ENCODE measurements at regions not wholly inside any gene's neighbourhood (a gene's known extent, or its start where the extent isn't known, plus 50 kb on each side); places are given as distances from the start of the nearest gene placed in this dataset.

DNA sequence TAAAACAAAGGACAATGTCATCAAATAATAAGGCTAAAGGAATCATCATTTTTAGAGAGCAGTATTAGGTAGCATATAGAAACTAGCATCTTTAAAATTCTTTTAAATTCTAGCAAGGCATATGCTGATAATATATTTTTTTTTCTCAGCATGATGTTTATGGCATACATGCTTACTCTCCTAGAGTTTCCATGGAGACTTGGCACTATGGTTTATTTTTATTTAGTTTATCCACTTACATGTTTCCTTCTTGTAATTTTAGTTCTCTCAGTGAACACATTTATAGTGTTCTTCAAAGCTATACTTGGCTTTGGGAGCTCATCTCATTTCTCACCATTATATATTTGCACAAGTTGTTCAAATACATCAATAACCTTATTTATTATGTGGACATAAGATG lies 413.8 kb upstream of the LINC00305 start:
- FAIRE-seq: no peak
- no peak overlapping the region for H3K4me3 ChIP-seq
- TF ChIP-seq ESRRB (CRISPR knock-in tag; IDR thresholded peaks at IDR 0.05; ENCODE audit: borderline replicate concordance): no peak
- H3K4me1 ChIP-seq (replicated peaks in 1 of 2; ENCODE audit: control insufficient read depth in 2 of 2, insufficient read depth in 2 of 2, low read length in 2 of 2): no peaks in the 10 kb centered on the region
- DNase-seq (ENCODE audit: extremely low read depth in 1 of 4, low spot score in 3 of 4): no peak
- H3K27me3 ChIP-seq (ENCODE audit: control insufficient read depth in 2 of 2, insufficient read depth in 2 of 2, low read length in 2 of 2): no peaks in the 10 kb centered on the region
- no peaks in the 10 kb centered on the region for H3K9me3 ChIP-seq (replicated peaks; ENCODE audit: control insufficient read depth, insufficient read depth, low read depth, low read length)
- no TSS peak for BruUV-seq (replicated peaks)
- no peak overlapping the region for H2AFZ ChIP-seq (ENCODE audit: low read depth, low read length)
- H3K27ac ChIP-seq (ENCODE audit: extremely low read depth, low read depth, low read length): no peak overlapping the region
- H3K4me2 ChIP-seq (ENCODE audit: insufficient read depth, low read length): no peak overlapping the region
- POLR2A ChIA-PET: no interaction called here
- intact Hi-C loops (cut with micrococcal nuclease): no loop called here
- ATAC-seq: no peak
- no peaks in the 10 kb centered on the region for H3K79me2 ChIP-seq (ENCODE audit: control insufficient read depth, insufficient read depth, low read length)
- in situ Hi-C loops (cut with MboI): no loop called here
- no peaks in the 10 kb centered on the region for H4K20me1 ChIP-seq (replicated peaks; ENCODE audit: control insufficient read depth, insufficient read depth, low read length)
- no peak overlapping the region for H3K9ac ChIP-seq (ENCODE audit: insufficient read depth in 1 of 2, low read depth in 2 of 2, low read length in 2 of 2)
- CTCF ChIA-PET (ENCODE audit: low intra/inter-chr PET ratio): no interaction called here
- H3K9me1 ChIP-seq (ENCODE audit: control insufficient read depth, insufficient read depth, low read length): no peaks in the 10 kb centered on the region
- H3K36me3 ChIP-seq (ENCODE audit: control insufficient read depth, insufficient read depth, low read length): no peaks in the 10 kb centered on the region

DNA sequence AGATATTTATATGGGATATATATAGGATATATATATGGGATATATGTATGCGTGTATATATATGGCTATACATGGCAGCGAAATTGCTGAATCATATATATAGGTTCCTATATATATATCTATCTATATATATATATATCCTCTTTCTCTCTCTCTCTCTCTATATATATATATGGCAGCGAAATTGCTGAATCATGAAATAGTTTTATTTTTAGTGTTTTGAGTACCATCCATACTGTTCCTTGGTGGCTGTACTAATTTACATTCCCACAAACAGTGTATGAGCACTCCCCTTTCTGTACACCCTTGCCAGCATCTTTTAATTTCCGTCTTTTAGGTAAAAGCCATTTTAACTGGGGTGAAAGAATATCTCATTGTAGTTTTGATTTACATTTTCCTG lies 397.6 kb upstream of the LINC00305 start:
- BruUV-seq (replicated peaks): no TSS peak
- H3K36me3 ChIP-seq (ENCODE audit: control insufficient read depth, insufficient read depth, low read length): no peaks in the 10 kb centered on the region
- H3K4me3 ChIP-seq: no peak overlapping the region
- ChIA-PET CTCF (ENCODE audit: low intra/inter-chr PET ratio) (no interaction called here), POLR2A (no interaction called here)
- H3K9me3 ChIP-seq (replicated peaks; ENCODE audit: control insufficient read depth, insufficient read depth, low read depth, low read length): no peaks in the 10 kb centered on the region
- FAIRE-seq (no peak), ATAC-seq (no peak), DNase-seq (ENCODE audit: extremely low read depth in 1 of 4, low spot score in 3 of 4) (no peak)
- no peak overlapping the region for H3K27ac ChIP-seq (ENCODE audit: extremely low read depth, low read depth, low read length)
- H3K9me1 ChIP-seq (ENCODE audit: control insufficient read depth, insufficient read depth, low read length): no peaks in the 10 kb centered on the region
- intact Hi-C loops (cut with micrococcal nuclease): no loop called here
- TF ChIP-seq ZNF592 (IDR thresholded peaks at IDR 0.05): no peak
- TF ChIP-seq XRCC4 (IDR thresholded peaks at IDR 0.05; ENCODE audit: extremely low read depth, insufficient read depth, insufficient read length): no peak
- TF ChIP-seq ZNF316 (IDR thresholded peaks at IDR 0.05): peak; percentile 15; the same call in 1 of the 2 replicates
- in situ Hi-C loops (cut with MboI): no loop called here
- no peaks in the 10 kb centered on the region for H3K4me1 ChIP-seq (replicated peaks in 1 of 2; ENCODE audit: control insufficient read depth in 2 of 2, insufficient read depth in 2 of 2, low read length in 2 of 2)
- no peaks in the 10 kb centered on the region for H4K20me1 ChIP-seq (replicated peaks; ENCODE audit: control insufficient read depth, insufficient read depth, low read length)
- H3K9ac ChIP-seq (ENCODE audit: insufficient read depth in 1 of 2, low read depth in 2 of 2, low read length in 2 of 2): no peak overlapping the region
- H2AFZ ChIP-seq (ENCODE audit: low read depth, low read length): no peak overlapping the region
- 13% methylated on average over 4 of the region's 4 CpGs for WGBS (ENCODE audit: insufficient coverage, low coverage, missing lambda C conversion rate)
- H3K79me2 ChIP-seq (ENCODE audit: control insufficient read depth, insufficient read depth, low read length): no peaks in the 10 kb centered on the region
- H3K27me3 ChIP-seq (ENCODE audit: control insufficient read depth in 2 of 2, insufficient read depth in 2 of 2, low read length in 2 of 2): no peaks in the 10 kb centered on the region
- H3K4me2 ChIP-seq (ENCODE audit: insufficient read depth, low read length): no peak overlapping the region

All from K562 (cell line).